ENCODE measurements at regions not wholly inside any gene's neighbourhood (a gene's known extent, or its start where the extent isn't known, plus 50 kb on each side); places are given as distances from the start of the nearest gene placed in this dataset.

GRCh38 chr1:164051782-164052181, 507.2 kb upstream of the PBX1 start:
- POLR2A ChIA-PET, result no interaction called here
- intact Hi-C loops (cut with micrococcal nuclease; ENCODE audit: unreplicated experiment), result no loop called here
- no TSS peak for BruUV-seq (replicated peaks)

GRCh38 chr1:164054331-164054730, 504.7 kb upstream of the PBX1 start:
- Histone ChIP-seq H3K27me3 (replicated peaks; ENCODE audit: control insufficient read depth, insufficient read depth, low read length) (no peaks in the 10 kb centered on the region), H3K36me3 (ENCODE audit: control insufficient read depth, insufficient read depth, low read length) (no peaks in the 10 kb centered on the region), H3K4me1 (peaks cover 25% of the 10 kb centered on the region), H3K4me3 (ENCODE audit: low read depth, low read length) (no peak overlapping the region), H3K9me3 (no peaks in the 10 kb centered on the region)
- Mint-ChIP-seq H3K4me3 (ENCODE audit: unreplicated experiment) (no peak overlapping the region), H3K4me1 (ENCODE audit: low read depth, unreplicated experiment) (no peaks in the 10 kb centered on the region), H3K27me3 (ENCODE audit: insufficient read depth, unreplicated experiment) (no peaks in the 10 kb centered on the region), H3K9me3 (ENCODE audit: unreplicated experiment) (no peaks in the 10 kb centered on the region), H3K27ac (ENCODE audit: unreplicated experiment) (no peak overlapping the region), H3K36me3 (ENCODE audit: insufficient read depth, unreplicated experiment) (no peaks in the 10 kb centered on the region)
- no peak for TF ChIP-seq CTCF (IDR thresholded peaks at IDR 0.05; ENCODE audit: insufficient read depth in 1 of 2, low read depth in 1 of 2, low read length in 1 of 2, severe bottlenecking in 1 of 2, unreplicated experiment in 1 of 2)
- BruUV-seq (replicated peaks), result no TSS peak
- intact Hi-C loops (cut with micrococcal nuclease; ENCODE audit: unreplicated experiment), result no loop called here
- DNase-seq, result no peak
- CTCF ChIA-PET, result no interaction called here
- POLR2A ChIA-PET, result no interaction called here

More at GRCh38 chr1:164051782-164052181, 507.2 kb upstream of the PBX1 start:
- H3K4me3 Mint-ChIP-seq (ENCODE audit: unreplicated experiment), result no peak overlapping the region
- H3K36me3 Mint-ChIP-seq (ENCODE audit: insufficient read depth, unreplicated experiment), result no peaks in the 10 kb centered on the region
- no peaks in the 10 kb centered on the region for H3K9me3 Mint-ChIP-seq (ENCODE audit: unreplicated experiment)
- H3K36me3 ChIP-seq (ENCODE audit: control insufficient read depth, insufficient read depth, low read length), result no peaks in the 10 kb centered on the region
- H3K27me3 ChIP-seq (replicated peaks; ENCODE audit: control insufficient read depth, insufficient read depth, low read length), result no peaks in the 10 kb centered on the region
- no peaks in the 10 kb centered on the region for H3K9me3 ChIP-seq
- no peaks in the 10 kb centered on the region for H3K4me1 ChIP-seq
- CTCF ChIA-PET, result no interaction called here
- H3K27me3 Mint-ChIP-seq (ENCODE audit: insufficient read depth, unreplicated experiment), result no peaks in the 10 kb centered on the region
- DNase-seq, result no peak
- H3K27ac Mint-ChIP-seq (ENCODE audit: unreplicated experiment), result no peak overlapping the region
- no peak for TF ChIP-seq CTCF (IDR thresholded peaks at IDR 0.05; ENCODE audit: insufficient read depth in 1 of 2, low read depth in 1 of 2, low read length in 1 of 2, severe bottlenecking in 1 of 2, unreplicated experiment in 1 of 2)
- no peaks in the 10 kb centered on the region for H3K4me1 Mint-ChIP-seq (ENCODE audit: low read depth, unreplicated experiment)
- no peak overlapping the region for H3K4me3 ChIP-seq (ENCODE audit: low read depth, low read length)

- Mint-ChIP-seq H3K4me1 (ENCODE audit: low read depth, unreplicated experiment) (no peaks in the 10 kb centered on the region), H3K36me3 (ENCODE audit: insufficient read depth, unreplicated experiment) (no peaks in the 10 kb centered on the region), H3K27me3 (ENCODE audit: insufficient read depth, unreplicated experiment) (no peaks in the 10 kb centered on the region), H3K9me3 (ENCODE audit: unreplicated experiment) (no peaks in the 10 kb centered on the region), H3K27ac (ENCODE audit: unreplicated experiment) (no peak overlapping the region), H3K4me3 (ENCODE audit: unreplicated experiment) (peak overlapping the region; percentile 16)
- no peaks in the 10 kb centered on the region for H3K9me3 ChIP-seq
- no peak for TF ChIP-seq CTCF (IDR thresholded peaks at IDR 0.05; ENCODE audit: insufficient read depth in 1 of 2, low read depth in 1 of 2, low read length in 1 of 2, severe bottlenecking in 1 of 2, unreplicated experiment in 1 of 2)
- H3K4me3 ChIP-seq (ENCODE audit: low read depth, low read length), result no peak overlapping the region
- DNase-seq, result peak; percentile 6 to 31
- CTCF ChIA-PET, result no interaction called here
- BruUV-seq (replicated peaks), result no TSS peak
- H3K4me1 ChIP-seq, result peaks cover 26% of the 10 kb centered on the region
- H3K36me3 ChIP-seq (ENCODE audit: control insufficient read depth, insufficient read depth, low read length), result no peaks in the 10 kb centered on the region
- H3K27me3 ChIP-seq (replicated peaks; ENCODE audit: control insufficient read depth, insufficient read depth, low read length), result no peaks in the 10 kb centered on the region
- POLR2A ChIA-PET, result no interaction called here
- intact Hi-C loops (cut with micrococcal nuclease; ENCODE audit: unreplicated experiment), result no loop called here
These were observed 500.8 kb upstream of the PBX1 start for GRCh38 chr1:164058198-164058597.
